Epithelial cell of prostate (primary cell): ENCODE measurements at regions not wholly inside any gene's neighbourhood (a gene's known extent, or its start where the extent isn't known, plus 50 kb on each side); places are given as distances from the start of the nearest gene placed in this dataset.

Source experiments
- DNase-seq: peaks from one replicate; pipeline ENCODE4 v3.0.0-alpha.2; 2011; ENCODE audit warnings: low read depth, low spot score
- H3K27ac ChIP-seq: fragments of 450-650 bp; 2 replicates; pipeline ENCODE4 v1.5.1; 2017; ENCODE audit warnings: mild to moderate bottlenecking

GRCh38 chr3:22895671-22896070 lies 307.5 kb upstream of the UBE2E2 start:
- no peak overlapping the region for H3K27ac ChIP-seq
- DNase-seq = no peak

- H3K27ac ChIP-seq = no peak overlapping the region
- no peak for DNase-seq
These were observed 304.6 kb upstream of the UBE2E2 start for GRCh38 chr3:22898558-22898957.

- H3K27ac ChIP-seq = no peak overlapping the region
- no peak for DNase-seq
These were observed 303.7 kb upstream of the UBE2E2 start for GRCh38 chr3:22899441-22899840.

GRCh38 chr3:22900296-22900695 lies 302.8 kb upstream of the UBE2E2 start:
- no peak for DNase-seq

GRCh38 chr3:22901684-22902083 lies 301.4 kb upstream of the UBE2E2 start:
- no peak for DNase-seq
- no peak overlapping the region for H3K27ac ChIP-seq

More at GRCh38 chr3:22900296-22900695, 302.8 kb upstream of the UBE2E2 start:
- H3K27ac ChIP-seq = no peak overlapping the region

GRCh38 chr3:22907161-22907780 lies 295.9 kb upstream of the UBE2E2 start:
- no peak for DNase-seq
- no peak overlapping the region for H3K27ac ChIP-seq

GRCh38 chr3:22907796-22908195 lies 295.3 kb upstream of the UBE2E2 start:
- no peak overlapping the region for H3K27ac ChIP-seq

GRCh38 chr3:22908989-22909507 lies 294.1 kb upstream of the UBE2E2 start:
- DNase-seq = no peak
- H3K27ac ChIP-seq = no peak overlapping the region

More at GRCh38 chr3:22907796-22908195, 295.3 kb upstream of the UBE2E2 start:
- no peak for DNase-seq

GRCh38 chr3:22916933-22917332 lies 286.2 kb upstream of the UBE2E2 start:
- no peak overlapping the region for H3K27ac ChIP-seq
- DNase-seq = no peak

GRCh38 chr3:22920006-22920405 lies 283.1 kb upstream of the UBE2E2 start:
- no peak for DNase-seq
- no peak overlapping the region for H3K27ac ChIP-seq

- no peak overlapping the region for H3K27ac ChIP-seq
- no peak for DNase-seq
These were observed 280.8 kb upstream of the UBE2E2 start for GRCh38 chr3:22922317-22922716.

- no peak for DNase-seq
- no peak overlapping the region for H3K27ac ChIP-seq
These were observed 279.4 kb upstream of the UBE2E2 start for GRCh38 chr3:22923711-22924110.

- DNase-seq = no peak
- no peak overlapping the region for H3K27ac ChIP-seq
These were observed 274.7 kb upstream of the UBE2E2 start for GRCh38 chr3:22928216-22929110.

GRCh38 chr3:22933051-22933840 lies 269.9 kb upstream of the UBE2E2 start:
- no peak overlapping the region for H3K27ac ChIP-seq
- no peak for DNase-seq

GRCh38 chr3:22933841-22934116 lies 269.3 kb upstream of the UBE2E2 start:
- DNase-seq = no peak
- H3K27ac ChIP-seq = no peak overlapping the region

GRCh38 chr3:22935040-22935439 lies 268.1 kb upstream of the UBE2E2 start:
- no peak overlapping the region for H3K27ac ChIP-seq
- DNase-seq = no peak

- DNase-seq = no peak
- H3K27ac ChIP-seq = no peak overlapping the region
These were observed 265.6 kb upstream of the UBE2E2 start for GRCh38 chr3:22937536-22937935.

GRCh38 chr3:22938739-22939138 lies 264.4 kb upstream of the UBE2E2 start:
- no peak for DNase-seq
- H3K27ac ChIP-seq = no peak overlapping the region

GRCh38 chr3:22939349-22939748 lies 263.8 kb upstream of the UBE2E2 start:
- no peak overlapping the region for H3K27ac ChIP-seq
- no peak for DNase-seq

- DNase-seq = no peak
- no peak overlapping the region for H3K27ac ChIP-seq
These were observed 262.8 kb upstream of the UBE2E2 start for GRCh38 chr3:22940285-22940684.

GRCh38 chr3:22942981-22943380 lies 260.1 kb upstream of the UBE2E2 start:
- no peak overlapping the region for H3K27ac ChIP-seq

More at GRCh38 chr3:22942981-22943380, 260.1 kb upstream of the UBE2E2 start:
- DNase-seq = no peak
